ENCODE measurements at regions not wholly inside any gene's neighbourhood (a gene's known extent, or its start where the extent isn't known, plus 50 kb on each side); places are given as distances from the start of the nearest gene placed in this dataset.
"Not testable (repeated sequence)": the region's sequence is repeated elsewhere in the genome, so short reads cannot be mapped to it uniquely, and the experiment has no call there.

GRCh38 chr7:92904244-92905131 is 68.1 kb upstream of the CDK6 start:
- peak; percentile 96 for DNase-seq (ENCODE audit: low read depth, low spot score)
- in situ Hi-C loops (cut with HindIII; ENCODE audit: low sequenced_read_pairs), result no loop called here
- no peak for TF ChIP-seq CTCF (IDR thresholded peaks at IDR 0.05; ENCODE audit: low read depth, low read length)
- H3K4me3 ChIP-seq (ENCODE audit: low read depth, low read length), result no peak overlapping the region

GRCh38 chr7:92898798-92899197 is 62.4 kb upstream of the CDK6 start:
- no peak for TF ChIP-seq CTCF (IDR thresholded peaks at IDR 0.05; ENCODE audit: low read depth, low read length)
- in situ Hi-C loops (cut with HindIII; ENCODE audit: low sequenced_read_pairs), result no loop called here
- H3K4me3 ChIP-seq (ENCODE audit: low read depth, low read length), result no peak overlapping the region
- DNase-seq (ENCODE audit: low read depth, low spot score), result no peak

- DNase-seq (ENCODE audit: low read depth, low spot score); H3K4me3 ChIP-seq (ENCODE audit: low read depth, low read length); in situ Hi-C loops (cut with HindIII; ENCODE audit: low sequenced_read_pairs): not testable (repeated sequence)
These were observed 58.5 kb upstream of the CDK6 start for GRCh38 chr7:92894857-92895256.

- in situ Hi-C loops (cut with HindIII; ENCODE audit: low sequenced_read_pairs), result no loop called here
- TF ChIP-seq CTCF (IDR thresholded peaks at IDR 0.05; ENCODE audit: low read depth, low read length), result no peak
- no peak for DNase-seq (ENCODE audit: low read depth, low spot score)
- no peak overlapping the region for H3K4me3 ChIP-seq (ENCODE audit: low read depth, low read length)
These were observed 52.7 kb upstream of the CDK6 start for GRCh38 chr7:92889081-92889480.
